ENCODE measurements at regions not wholly inside any gene's neighbourhood (a gene's known extent, or its start where the extent isn't known, plus 50 kb on each side); places are given as distances from the start of the nearest gene placed in this dataset.

- ATAC-seq: no peak
- CTCF ChIA-PET (ENCODE audit: low intra/inter-chr PET ratio, low total read pairs): no interaction called here
- H3K36me3 ChIP-seq (replicated peaks in 1 of 2; ENCODE audit: control insufficient read depth in 1 of 2, insufficient read depth in 2 of 2, low read length in 2 of 2): no peaks in the 10 kb centered on the region
- no peak overlapping the region for H3K9ac ChIP-seq (ENCODE audit: insufficient read depth, low read depth, low read length)
- intact Hi-C loops (cut with micrococcal nuclease; ENCODE audit: unreplicated experiment) (no loop called here), in situ Hi-C loops (cut with HindIII; ENCODE audit: extremely low pct_ligation_motif_present, low pct_unique_long_range_greater_than_20kb) (no loop called here)
- no peak overlapping the region for H2AFZ ChIP-seq (ENCODE audit: low read length)
- TF ChIP-seq NFYB (CRISPR knock-in tag; IDR thresholded peaks at IDR 0.05) (no peak), HOXA7 (CRISPR knock-in tag; IDR thresholded peaks at IDR 0.05) (no peak), ZNF652 (CRISPR knock-in tag; IDR thresholded peaks at IDR 0.05; ENCODE audit: borderline replicate concordance, low read depth) (no peak), PAXIP1 (CRISPR knock-in tag; conservative IDR thresholded peaks at IDR 0.05) (no peak), KDM3A (CRISPR knock-in tag; IDR thresholded peaks at IDR 0.05; ENCODE audit: low read depth) (no peak), POLR2A (IDR thresholded peaks at IDR 0.05; ENCODE audit: insufficient read depth in 1 of 2, low read depth in 2 of 2, low read length in 2 of 2) (no peak), ZNF232 (CRISPR knock-in tag; IDR thresholded peaks at IDR 0.05; ENCODE audit: borderline replicate concordance) (no peak), ZNF451 (CRISPR knock-in tag; IDR thresholded peaks at IDR 0.05) (no peak), KLF15 (CRISPR knock-in tag; IDR thresholded peaks at IDR 0.05; ENCODE audit: borderline replicate concordance) (no peak), ZBTB20 (CRISPR knock-in tag; IDR thresholded peaks at IDR 0.05; ENCODE audit: borderline replicate concordance, low read depth) (no peak), THAP7 (CRISPR knock-in tag; IDR thresholded peaks at IDR 0.05) (no peak), NPAS2 (CRISPR knock-in tag; IDR thresholded peaks at IDR 0.05; ENCODE audit: borderline replicate concordance) (no peak), ZSCAN22 (CRISPR knock-in tag; IDR thresholded peaks at IDR 0.05) (no peak), ZSCAN21 (CRISPR knock-in tag; IDR thresholded peaks at IDR 0.05; ENCODE audit: borderline replicate concordance) (no peak), TEAD2 (CRISPR knock-in tag; IDR thresholded peaks at IDR 0.05) (no peak), HES4 (CRISPR knock-in tag; IDR thresholded peaks at IDR 0.05; ENCODE audit: borderline replicate concordance) (no peak), MAZ (IDR thresholded peaks at IDR 0.05; ENCODE audit: borderline replicate concordance, low read depth, low read length) (no peak), MAZ (CRISPR knock-in tag; IDR thresholded peaks at IDR 0.05; ENCODE audit: low read depth) (no peak), NR2F6 (IDR thresholded peaks at IDR 0.05) (no peak), NR2F6 (CRISPR knock-in tag; IDR thresholded peaks at IDR 0.05) (no peak), ZBTB44 (CRISPR knock-in tag; IDR thresholded peaks at IDR 0.05) (no peak)
- no peak overlapping the region for H3K27ac ChIP-seq (ENCODE audit: extremely low read length, insufficient read depth, low read length)
- H3K27me3 ChIP-seq (ENCODE audit: control insufficient read depth in 1 of 2, insufficient read depth in 2 of 2, low read length in 2 of 2): peaks cover 0 to 9% of the 10 kb centered on the region in 2 experiments; a peak in 3 of 5 replicates
- H3K4me1 ChIP-seq (ENCODE audit: insufficient read depth, low read length): no peaks in the 10 kb centered on the region
- H3K9me3 ChIP-seq (ENCODE audit: low read length): no peaks in the 10 kb centered on the region
- POLR2A ChIA-PET: no interaction called here
- H3K4me3 ChIP-seq (replicated peaks in 1 of 3; ENCODE audit: insufficient read depth in 1 of 3, low read depth in 2 of 3, low read length in 3 of 3): no peak overlapping the region
- BruUV-seq (replicated peaks): no TSS peak
- 19% methylated on average over 5 of the region's 5 CpGs for WGBS (ENCODE audit: low lambda C conversion rate)
- H3K4me2 ChIP-seq (ENCODE audit: low read depth, low read length): no peak overlapping the region
- no peak for FAIRE-seq
- no peaks in the 10 kb centered on the region for H4K20me1 ChIP-seq (ENCODE audit: insufficient read depth, low read length)
- H3K79me2 ChIP-seq (ENCODE audit: insufficient read depth, low read length): no peaks in the 10 kb centered on the region
- DNase-seq (ENCODE audit: low spot score): no peak
Measured at GRCh38 chr1:115924770-115925169, 51.5 kb upstream of the SLC22A15 start.
